ENCODE measurements at regions not wholly inside any gene's neighbourhood (a gene's known extent, or its start where the extent isn't known, plus 50 kb on each side); places are given as distances from the start of the nearest gene placed in this dataset.
A peak's percentile ranks its signal among the peaks of the same experiment; 100 is the strongest.

GRCh38 chr22:34687116-34687515 lies 378.8 kb upstream of the ISX start:
- Mint-ChIP-seq H3K4me3 (no peak overlapping the region), H3K27me3 (ENCODE audit: low read depth) (no peaks in the 10 kb centered on the region), H3K27ac (peak overlapping the region in 1 of 3 experiments; percentile 7), H3K9me3 (no peaks in the 10 kb centered on the region), H3K4me1 (peaks cover 6% of the 10 kb centered on the region), H3K36me3 (ENCODE audit: low read depth) (no peaks in the 10 kb centered on the region)
- TF ChIP-seq CTCF (IDR thresholded peaks at IDR 0.05; ENCODE audit: unreplicated experiment in 3 of 3): no peak

GRCh38 chr22:34688825-34689224 lies 377.1 kb upstream of the ISX start:
- Mint-ChIP-seq H3K27me3 (ENCODE audit: low read depth) (no peaks in the 10 kb centered on the region), H3K27ac (no peak overlapping the region), H3K4me1 (peaks cover 6% of the 10 kb centered on the region), H3K9me3 (no peaks in the 10 kb centered on the region), H3K36me3 (ENCODE audit: low read depth) (no peaks in the 10 kb centered on the region), H3K4me3 (no peak overlapping the region)
- TF ChIP-seq CTCF (IDR thresholded peaks at IDR 0.05; ENCODE audit: unreplicated experiment in 3 of 3): no peak

GRCh38 chr22:34696557-34696956 lies 369.4 kb upstream of the ISX start:
- Mint-ChIP-seq H3K4me3 (no peak overlapping the region), H3K27ac (no peak overlapping the region)
- no peak for TF ChIP-seq CTCF (IDR thresholded peaks at IDR 0.05; ENCODE audit: unreplicated experiment in 3 of 3)

GRCh38 chr22:34702279-34702678 lies 363.7 kb upstream of the ISX start:
- Mint-ChIP-seq H3K27ac (no peak overlapping the region), H3K9me3 (no peaks in the 10 kb centered on the region), H3K4me3 (no peak overlapping the region), H3K4me1 (no peaks in the 10 kb centered on the region), H3K27me3 (ENCODE audit: low read depth) (peaks cover 9% of the 10 kb centered on the region), H3K36me3 (ENCODE audit: low read depth) (no peaks in the 10 kb centered on the region)
- no peak for TF ChIP-seq CTCF (IDR thresholded peaks at IDR 0.05; ENCODE audit: unreplicated experiment in 3 of 3)

More at GRCh38 chr22:34696557-34696956, 369.4 kb upstream of the ISX start:
- no peaks in the 10 kb centered on the region for H3K36me3 Mint-ChIP-seq (ENCODE audit: low read depth)
- H3K4me1 Mint-ChIP-seq: no peaks in the 10 kb centered on the region
- H3K27me3 Mint-ChIP-seq (ENCODE audit: low read depth): peaks cover 9% of the 10 kb centered on the region
- no peaks in the 10 kb centered on the region for H3K9me3 Mint-ChIP-seq

- Mint-ChIP-seq H3K27ac (no peak overlapping the region), H3K36me3 (ENCODE audit: low read depth) (no peaks in the 10 kb centered on the region), H3K4me1 (no peaks in the 10 kb centered on the region), H3K27me3 (ENCODE audit: low read depth) (peaks cover 5% of the 10 kb centered on the region), H3K9me3 (no peaks in the 10 kb centered on the region), H3K4me3 (no peak overlapping the region)
- TF ChIP-seq CTCF (IDR thresholded peaks at IDR 0.05; ENCODE audit: unreplicated experiment in 3 of 3): no peak
Measured at GRCh38 chr22:34709641-34710040, 356.3 kb upstream of the ISX start.

GRCh38 chr22:34722901-34723300 lies 343.1 kb upstream of the ISX start:
- Mint-ChIP-seq H3K4me1 (no peaks in the 10 kb centered on the region), H3K36me3 (ENCODE audit: low read depth) (no peaks in the 10 kb centered on the region), H3K4me3 (no peak overlapping the region), H3K27ac (no peak overlapping the region), H3K27me3 (ENCODE audit: low read depth) (peaks cover 6% of the 10 kb centered on the region), H3K9me3 (peaks cover 22% of the 10 kb centered on the region)
- TF ChIP-seq CTCF (IDR thresholded peaks at IDR 0.05; ENCODE audit: unreplicated experiment in 3 of 3): no peak
